ENCODE measurements at regions not wholly inside any gene's neighbourhood (a gene's known extent, or its start where the extent isn't known, plus 50 kb on each side); places are given as distances from the start of the nearest gene placed in this dataset.

- DNase-seq (no peak), ATAC-seq (ENCODE audit: low read depth) (no peak)
- Histone ChIP-seq H3K4me2 (replicated peaks; ENCODE audit: low read depth, low read length, poor library complexity, severe bottlenecking) (no peak overlapping the region), H3K36me3 (replicated peaks in 1 of 2; ENCODE audit: control extremely low read depth in 1 of 2, control insufficient read depth in 1 of 2, extremely low read depth in 1 of 2, insufficient read depth in 2 of 2, low read length in 1 of 2) (no peaks in the 10 kb centered on the region), H2AFZ (ENCODE audit: insufficient read depth, low read depth, low read length, poor library complexity, severe bottlenecking) (no peak overlapping the region), H3K4me1 (ENCODE audit: control insufficient read depth in 2 of 2, insufficient read depth in 2 of 2, low read length in 2 of 2) (no peaks in the 10 kb centered on the region), H3K79me2 (ENCODE audit: control insufficient read depth, insufficient read depth, low read length) (no peaks in the 10 kb centered on the region), H3K4me3 (ENCODE audit: control extremely low read depth in 1 of 5, extremely low read depth in 1 of 5, insufficient read depth in 1 of 5, low read depth in 2 of 5, low read length in 4 of 5) (no peak overlapping the region), H3K27me3 (replicated peaks in 1 of 4; ENCODE audit: control extremely low read depth in 1 of 4, control insufficient read depth in 3 of 4, insufficient read depth in 4 of 4, low read length in 3 of 4) (no peaks in the 10 kb centered on the region), H3K9ac (ENCODE audit: low read length) (no peak overlapping the region), H3K27ac (ENCODE audit: low read length in 2 of 2) (no peak overlapping the region), H3K9me3 (ENCODE audit: control extremely low read depth in 1 of 3, control insufficient read depth in 2 of 3, insufficient read depth in 1 of 3, low read length in 2 of 3) (no peaks in the 10 kb centered on the region), H4K20me1 (ENCODE audit: control insufficient read depth, insufficient read depth, low read length, poor library complexity, severe bottlenecking) (no peaks in the 10 kb centered on the region)
- 94% methylated on average over 2 of the region's 4 CpGs for WGBS (ENCODE audit: insufficient coverage)
- Mint-ChIP-seq H3K27me3 (peaks cover 6% of the 10 kb centered on the region), H3K9me3 (ENCODE audit: insufficient read depth) (no peaks in the 10 kb centered on the region), H3K4me3 (no peak overlapping the region), H3K27ac (no peak overlapping the region), H3K4me1 (no peaks in the 10 kb centered on the region)
- TF ChIP-seq EZH2 (IDR thresholded peaks at IDR 0.05; ENCODE audit: borderline replicate concordance, insufficient read depth, low read depth, low read length, poor library complexity, severe bottlenecking), result no peak
- TF ChIP-seq, protein P1, sequence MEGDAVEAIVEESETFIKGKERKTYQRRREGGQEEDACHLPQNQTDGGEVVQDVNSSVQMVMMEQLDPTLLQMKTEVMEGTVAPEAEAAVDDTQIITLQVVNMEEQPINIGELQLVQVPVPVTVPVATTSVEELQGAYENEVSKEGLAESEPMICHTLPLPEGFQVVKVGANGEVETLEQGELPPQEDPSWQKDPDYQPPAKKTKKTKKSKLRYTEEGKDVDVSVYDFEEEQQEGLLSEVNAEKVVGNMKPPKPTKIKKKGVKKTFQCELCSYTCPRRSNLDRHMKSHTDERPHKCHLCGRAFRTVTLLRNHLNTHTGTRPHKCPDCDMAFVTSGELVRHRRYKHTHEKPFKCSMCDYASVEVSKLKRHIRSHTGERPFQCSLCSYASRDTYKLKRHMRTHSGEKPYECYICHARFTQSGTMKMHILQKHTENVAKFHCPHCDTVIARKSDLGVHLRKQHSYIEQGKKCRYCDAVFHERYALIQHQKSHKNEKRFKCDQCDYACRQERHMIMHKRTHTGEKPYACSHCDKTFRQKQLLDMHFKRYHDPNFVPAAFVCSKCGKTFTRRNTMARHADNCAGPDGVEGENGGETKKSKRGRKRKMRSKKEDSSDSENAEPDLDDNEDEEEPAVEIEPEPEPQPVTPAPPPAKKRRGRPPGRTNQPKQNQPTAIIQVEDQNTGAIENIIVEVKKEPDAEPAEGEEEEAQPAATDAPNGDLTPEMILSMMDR (IDR thresholded peaks at IDR 0.05), result no peak
- intact Hi-C loops (cut with micrococcal nuclease), result no loop called here
- POLR2A ChIA-PET, result no interaction called here
- CTCF ChIA-PET, result no interaction called here
Observed at GRCh38 chr20:54353292-54353691, 122.1 kb upstream of the DOK5 start.

GRCh38 chr20:54355631-54356280 lies 119.6 kb upstream of the DOK5 start:
- no peak overlapping the region for H3K4me2 ChIP-seq (replicated peaks; ENCODE audit: low read depth, low read length, poor library complexity, severe bottlenecking)
- TF ChIP-seq, protein P1 (IDR thresholded peaks at IDR 0.05), result no peak
- no peak for TF ChIP-seq EZH2 (IDR thresholded peaks at IDR 0.05; ENCODE audit: borderline replicate concordance, insufficient read depth, low read depth, low read length, poor library complexity, severe bottlenecking)

More at GRCh38 chr20:54355631-54356280, 119.6 kb upstream of the DOK5 start:
- CTCF ChIA-PET, result interaction anchor here (1.4 kb wide), 1 partner anchor 30 kb away, joined by 8 read pairs; no protein-coding TSS in a partner anchor
- Histone ChIP-seq H3K27ac (ENCODE audit: low read length in 2 of 2) (no peak overlapping the region), H4K20me1 (ENCODE audit: control insufficient read depth, insufficient read depth, low read length, poor library complexity, severe bottlenecking) (no peaks in the 10 kb centered on the region), H3K9me3 (ENCODE audit: control extremely low read depth in 1 of 3, control insufficient read depth in 2 of 3, insufficient read depth in 1 of 3, low read length in 2 of 3) (no peaks in the 10 kb centered on the region), H3K27me3 (replicated peaks in 1 of 4; ENCODE audit: control extremely low read depth in 1 of 4, control insufficient read depth in 3 of 4, insufficient read depth in 4 of 4, low read length in 3 of 4) (no peaks in the 10 kb centered on the region), H3K36me3 (replicated peaks in 1 of 2; ENCODE audit: control extremely low read depth in 1 of 2, control insufficient read depth in 1 of 2, extremely low read depth in 1 of 2, insufficient read depth in 2 of 2, low read length in 1 of 2) (no peaks in the 10 kb centered on the region), H3K4me1 (ENCODE audit: control insufficient read depth in 2 of 2, insufficient read depth in 2 of 2, low read length in 2 of 2) (no peaks in the 10 kb centered on the region), H2AFZ (ENCODE audit: insufficient read depth, low read depth, low read length, poor library complexity, severe bottlenecking) (no peak overlapping the region), H3K4me3 (ENCODE audit: control extremely low read depth in 1 of 5, extremely low read depth in 1 of 5, insufficient read depth in 1 of 5, low read depth in 2 of 5, low read length in 4 of 5) (no peak overlapping the region), H3K9ac (ENCODE audit: low read length) (no peak overlapping the region), H3K79me2 (ENCODE audit: control insufficient read depth, insufficient read depth, low read length) (no peaks in the 10 kb centered on the region)
- POLR2A ChIA-PET, result no interaction called here
- peaks cover 3% of the 10 kb centered on the region for H3K9me3 Mint-ChIP-seq (ENCODE audit: insufficient read depth)
- no peak overlapping the region for H3K4me3 Mint-ChIP-seq
- intact Hi-C loops (cut with micrococcal nuclease), result no loop called here
- peaks cover 5% of the 10 kb centered on the region for H3K27me3 Mint-ChIP-seq
- no peak for ATAC-seq (ENCODE audit: low read depth)
- 83% methylated on average over 5 of the region's 7 CpGs for WGBS (ENCODE audit: insufficient coverage)
- no peak overlapping the region for H3K27ac Mint-ChIP-seq
- H3K4me1 Mint-ChIP-seq, result no peaks in the 10 kb centered on the region
- DNase-seq, result no peak

All from B cell (primary cell).